Adrenal gland (tissue), 9 donors: ENCODE measurements at regions not wholly inside any gene's neighbourhood (a gene's known extent, or its start where the extent isn't known, plus 50 kb on each side); places are given as distances from the start of the nearest gene placed in this dataset.

Experiments
- DNase-seq, 7 donors: peaks; one replicate each; pipeline ENCODE4 v3.0.0-alpha.2; 2019 to 2020
- H3K27ac ChIP-seq, 5 donors: fragments of 200-600 bp; sonication (generic) in 4 of 5; 1 replicate in 3 of 5; 2 replicates in 2 of 5; pipeline versions ENCODE4 v1.5.1 to v1.8.0; 2016 to 2020; ENCODE audit warnings: mild to moderate bottlenecking in 1 of 5
- H3K27me3 ChIP-seq: fragments of 200-600 bp; 2 replicates; pipeline ENCODE4 v1.8.0; 2021
- H3K36me3 ChIP-seq, 2 donors: fragments of 200-600 bp; replicated peaks in 1 of 2; 1 replicate in 1 of 2; 2 replicates in 1 of 2; pipeline versions ENCODE4 v1.5.1 to v1.8.0; 2018 to 2022
- H3K4me1 ChIP-seq, 2 donors: fragments of 200-600 bp; replicated peaks in 1 of 2; 1 replicate in 1 of 2; 2 replicates in 1 of 2; pipeline versions ENCODE4 v1.5.1 to v1.8.0; 2018 to 2021
- H3K4me3 ChIP-seq, 4 donors: fragments of 200-600 bp; sonication (generic) in 3 of 4; one replicate each; pipeline ENCODE4 v1.5.1; 2016 to 2018
- H3K9me3 ChIP-seq, 3 donors: fragments of 200-600 bp; sonication (generic) in 1 of 3; replicated peaks in 1 of 3; 1 replicate in 2 of 3; 2 replicates in 1 of 3; pipeline versions ENCODE4 v1.5.1 to v1.8.0; 2016 to 2021
- POLR2A ChIP-seq, 2 donors: fragments of 450-650 bp; IDR thresholded peaks; one replicate each; pipeline ENCODE4 v1.6.1; 2017; ENCODE audit warnings: antibody characterized with exemption in 2 of 2, mild to moderate bottlenecking in 2 of 2, moderate library complexity in 1 of 2
- WGBS, 4 donors: extraction: QIAGEN DNeasy Blood & Tissue Kit in 2 of 4; methylation state at CpG; one replicate each; pipeline versions ENCODE4 v1.1.5 to v1.1.7; 2013 to 2017; 5-methylcytosine and 5-hydroxymethylcytosine counted together
- intact Hi-C, 2 donors: fragments of 100-400 bp; cut with DNase I; formaldehyde crosslinking; loops; one replicate each; pipeline versions ENCODE4 v1.14.1 to v1.15.0; 2022 to 2023
- TF ChIP-seq, protein P1 (sequence below), 6 experiments: fragments of 450-650 bp in 4 of 6; fragments of 200-600 bp in 2 of 6; sonication (generic) in 1 of 6; IDR thresholded peaks; 1 replicate in 5 of 6; 2 replicates in 1 of 6; pipeline versions ENCODE4 v1.5.1 to v1.8.0; 2016 to 2021; ENCODE audit warnings: antibody characterized with exemption in 6 of 6, mild to moderate bottlenecking in 2 of 6, moderate library complexity in 1 of 6
- donor health status: healthy with polysubstance abuse.
- donor health status: Bipolar disorder and iron deficiency.
- donor health status: DM: yes; HTN: yes; CAD: no.
- donor health status: DM: no; HTN: no; CAD: no.
- donor health status: DM: no; HTN: no; CAD: no.

DNA sequence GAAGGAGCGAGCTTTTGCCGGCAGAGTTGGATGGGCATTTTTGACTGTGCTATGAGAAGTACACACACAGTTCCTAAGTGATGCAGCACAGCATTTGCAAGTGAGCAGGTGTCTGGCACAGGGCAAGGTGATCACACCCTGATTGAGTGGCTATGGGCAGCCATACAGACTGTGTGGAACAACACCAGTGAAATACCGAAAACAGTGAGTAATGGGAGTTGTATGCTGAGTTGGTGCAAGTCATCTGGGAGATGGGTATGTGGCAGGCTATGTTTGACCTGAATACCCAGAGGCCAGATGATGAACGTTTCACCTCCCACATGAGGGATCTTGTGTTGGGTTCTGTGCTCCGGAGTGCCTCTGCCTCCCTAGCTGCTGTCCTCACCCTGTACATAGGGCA, 53.5 kb upstream of the TIPARP start:
- H3K9me3 ChIP-seq, result no peaks in the 10 kb centered on the region
- H3K36me3 ChIP-seq, result no peaks in the 10 kb centered on the region
- TF ChIP-seq, protein P1, sequence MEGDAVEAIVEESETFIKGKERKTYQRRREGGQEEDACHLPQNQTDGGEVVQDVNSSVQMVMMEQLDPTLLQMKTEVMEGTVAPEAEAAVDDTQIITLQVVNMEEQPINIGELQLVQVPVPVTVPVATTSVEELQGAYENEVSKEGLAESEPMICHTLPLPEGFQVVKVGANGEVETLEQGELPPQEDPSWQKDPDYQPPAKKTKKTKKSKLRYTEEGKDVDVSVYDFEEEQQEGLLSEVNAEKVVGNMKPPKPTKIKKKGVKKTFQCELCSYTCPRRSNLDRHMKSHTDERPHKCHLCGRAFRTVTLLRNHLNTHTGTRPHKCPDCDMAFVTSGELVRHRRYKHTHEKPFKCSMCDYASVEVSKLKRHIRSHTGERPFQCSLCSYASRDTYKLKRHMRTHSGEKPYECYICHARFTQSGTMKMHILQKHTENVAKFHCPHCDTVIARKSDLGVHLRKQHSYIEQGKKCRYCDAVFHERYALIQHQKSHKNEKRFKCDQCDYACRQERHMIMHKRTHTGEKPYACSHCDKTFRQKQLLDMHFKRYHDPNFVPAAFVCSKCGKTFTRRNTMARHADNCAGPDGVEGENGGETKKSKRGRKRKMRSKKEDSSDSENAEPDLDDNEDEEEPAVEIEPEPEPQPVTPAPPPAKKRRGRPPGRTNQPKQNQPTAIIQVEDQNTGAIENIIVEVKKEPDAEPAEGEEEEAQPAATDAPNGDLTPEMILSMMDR (IDR thresholded peaks at IDR 0.05), result no peak
- TF ChIP-seq POLR2A (IDR thresholded peaks at IDR 0.05), result no peak
- no peak overlapping the region for H3K27ac ChIP-seq
- DNase-seq, result no peak
- 82 to 86% (median 84%) methylated on average over 4 to 5 of the region's 5 CpGs for WGBS, 4 donors
- H3K4me3 ChIP-seq, result no peak overlapping the region
- H3K4me1 ChIP-seq, result no peaks in the 10 kb centered on the region
- H3K27me3 ChIP-seq, result no peaks in the 10 kb centered on the region
- intact Hi-C loops, result no loop called here

DNA sequence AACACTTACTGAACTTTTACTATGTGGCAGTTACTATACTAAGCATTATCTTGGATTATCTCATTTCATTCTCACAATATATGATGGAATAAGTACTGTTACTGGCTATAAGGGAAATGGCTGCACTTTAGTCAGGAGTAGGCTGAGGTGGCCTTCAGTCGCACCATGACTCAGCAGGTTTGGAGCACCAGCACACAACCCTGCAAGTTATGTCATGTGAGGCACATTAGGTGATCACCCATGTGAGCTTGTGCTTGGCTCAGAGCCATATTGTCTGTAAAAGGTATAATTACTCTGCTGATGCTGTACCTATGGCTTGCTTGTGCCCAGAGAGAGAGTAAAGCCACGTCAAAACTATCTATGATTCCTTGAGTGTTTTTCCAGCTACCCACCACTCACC, 54.1 kb upstream of the TIPARP start:
- intact Hi-C loops, result no loop called here
- no peaks in the 10 kb centered on the region for H3K9me3 ChIP-seq
- H3K36me3 ChIP-seq, result no peaks in the 10 kb centered on the region
- no peak overlapping the region for H3K4me3 ChIP-seq
- no peak overlapping the region for H3K27ac ChIP-seq
- TF ChIP-seq, protein P1 (IDR thresholded peaks at IDR 0.05), result no peak
- no peak for TF ChIP-seq POLR2A (IDR thresholded peaks at IDR 0.05)
- peak in 2 of 7 donors; percentile 21 to 35 for DNase-seq
- H3K27me3 ChIP-seq, result no peaks in the 10 kb centered on the region
- 54 to 61% (median 57%) methylated on average over 2 of the region's 2 CpGs for WGBS, 4 donors
- no peaks in the 10 kb centered on the region for H3K4me1 ChIP-seq

DNA sequence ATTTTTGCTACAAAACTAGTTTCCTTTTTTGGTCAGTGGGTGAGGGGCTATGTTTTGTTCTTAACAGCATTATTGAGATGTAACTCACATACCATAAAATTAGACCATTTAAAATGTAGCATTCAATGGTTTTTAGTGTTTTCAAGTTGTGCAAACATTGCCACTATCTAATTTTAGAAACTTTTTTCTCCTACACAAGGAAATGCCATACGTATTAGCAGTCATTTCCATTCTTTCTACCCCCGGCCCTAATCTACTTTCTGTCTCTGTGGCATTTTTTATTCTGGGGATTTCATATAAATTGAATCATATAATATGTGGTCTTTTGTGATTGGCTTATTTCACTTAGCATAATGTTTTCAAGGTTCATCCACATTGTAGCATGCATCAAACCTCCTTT, 55.0 kb upstream of the TIPARP start:
- Histone ChIP-seq H3K27me3 (no peaks in the 10 kb centered on the region), H3K4me3 (no peak overlapping the region), H3K27ac (no peak overlapping the region), H3K9me3 (no peaks in the 10 kb centered on the region), H3K36me3 (no peaks in the 10 kb centered on the region), H3K4me1 (no peaks in the 10 kb centered on the region)
- 66 to 76% (median 71%) methylated on average over 2 of the region's 2 CpGs for WGBS, 4 donors
- DNase-seq, result no peak
- intact Hi-C loops, result no loop called here
- no peak for TF ChIP-seq POLR2A (IDR thresholded peaks at IDR 0.05)
- TF ChIP-seq, protein P1 (IDR thresholded peaks at IDR 0.05), result no peak

DNA sequence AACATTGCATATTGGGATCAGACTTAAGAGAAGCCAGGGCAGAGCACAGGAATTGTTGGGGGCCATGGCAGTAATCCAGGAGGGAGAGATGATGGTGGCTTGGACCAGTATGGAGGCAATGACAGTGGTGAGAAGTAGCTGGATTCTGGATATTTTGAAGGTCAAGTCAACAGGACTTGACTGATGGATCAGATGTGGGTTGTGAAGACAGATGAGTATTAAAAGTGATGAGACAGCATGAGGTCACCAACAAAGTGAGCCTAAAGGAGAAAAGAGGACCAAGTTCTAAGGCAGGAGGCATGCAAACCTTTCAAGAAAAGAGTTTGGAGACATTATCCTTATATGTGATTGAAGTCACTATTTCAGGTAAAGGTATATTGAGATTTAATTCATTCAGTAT, 56.6 kb upstream of the TIPARP start:
- intact Hi-C loops, result no loop called here
- Histone ChIP-seq H3K4me3 (no peak overlapping the region), H3K9me3 (no peaks in the 10 kb centered on the region), H3K27me3 (no peaks in the 10 kb centered on the region), H3K4me1 (no peaks in the 10 kb centered on the region), H3K27ac (no peak overlapping the region), H3K36me3 (no peaks in the 10 kb centered on the region)
- DNase-seq, result no peak
- no peak for TF ChIP-seq POLR2A (IDR thresholded peaks at IDR 0.05)
- TF ChIP-seq, protein P1 (IDR thresholded peaks at IDR 0.05), result no peak
